Hepatocyte (in vitro differentiated cells): ENCODE measurements at regions not wholly inside any gene's neighbourhood (a gene's known extent, or its start where the extent isn't known, plus 50 kb on each side); places are given as distances from the start of the nearest gene placed in this dataset.

Source experiments
- EZH2 ChIP-seq: fragments of 200-600 bp; sonication (generic); IDR thresholded peaks from 2 replicates; pipeline ENCODE4 v1.6.1; 2016; ENCODE audit warnings: antibody characterized with exemption, mild to moderate bottlenecking, borderline replicate concordance
- TF ChIP-seq, protein P1 (sequence below): fragments of 200-600 bp; sonication (generic); IDR thresholded peaks from 2 replicates; pipeline ENCODE4 v1.5.1; 2016; ENCODE audit warnings: antibody characterized with exemption, mild to moderate bottlenecking; ENCODE audit not compliant: poor library complexity

DNA sequence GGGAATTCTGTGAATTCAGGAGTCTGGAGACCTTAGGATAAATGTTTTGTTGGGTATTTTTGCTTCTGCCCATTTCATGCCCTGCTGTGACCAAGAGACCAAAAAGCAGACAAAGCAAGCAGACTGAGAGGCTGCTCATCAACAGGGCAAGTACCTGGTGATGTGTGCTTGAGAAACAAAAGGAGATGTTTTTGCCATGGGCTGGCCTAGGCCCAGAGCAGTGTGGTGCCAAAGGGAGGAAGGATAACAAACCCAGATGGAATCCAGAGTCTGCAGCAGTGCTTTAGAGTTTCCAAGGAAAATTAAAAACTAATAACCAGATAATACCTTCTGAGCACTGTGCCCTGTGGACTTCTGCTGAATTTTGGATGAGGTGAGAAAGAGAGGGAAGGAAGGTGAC is 538.4 kb downstream of the STK39 start:
- TF ChIP-seq, protein P1, sequence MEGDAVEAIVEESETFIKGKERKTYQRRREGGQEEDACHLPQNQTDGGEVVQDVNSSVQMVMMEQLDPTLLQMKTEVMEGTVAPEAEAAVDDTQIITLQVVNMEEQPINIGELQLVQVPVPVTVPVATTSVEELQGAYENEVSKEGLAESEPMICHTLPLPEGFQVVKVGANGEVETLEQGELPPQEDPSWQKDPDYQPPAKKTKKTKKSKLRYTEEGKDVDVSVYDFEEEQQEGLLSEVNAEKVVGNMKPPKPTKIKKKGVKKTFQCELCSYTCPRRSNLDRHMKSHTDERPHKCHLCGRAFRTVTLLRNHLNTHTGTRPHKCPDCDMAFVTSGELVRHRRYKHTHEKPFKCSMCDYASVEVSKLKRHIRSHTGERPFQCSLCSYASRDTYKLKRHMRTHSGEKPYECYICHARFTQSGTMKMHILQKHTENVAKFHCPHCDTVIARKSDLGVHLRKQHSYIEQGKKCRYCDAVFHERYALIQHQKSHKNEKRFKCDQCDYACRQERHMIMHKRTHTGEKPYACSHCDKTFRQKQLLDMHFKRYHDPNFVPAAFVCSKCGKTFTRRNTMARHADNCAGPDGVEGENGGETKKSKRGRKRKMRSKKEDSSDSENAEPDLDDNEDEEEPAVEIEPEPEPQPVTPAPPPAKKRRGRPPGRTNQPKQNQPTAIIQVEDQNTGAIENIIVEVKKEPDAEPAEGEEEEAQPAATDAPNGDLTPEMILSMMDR = no peak
- TF ChIP-seq EZH2 = no peak
